Activated CD4-positive, alpha-beta T cell treated with anti-CD3 and anti-CD28 coated beads, Interleukin-2, amount 10 ng/mL, durations not matched to agents 24 days and 14 days (primary cell): ENCODE measurements at regions not wholly inside any gene's neighbourhood (a gene's known extent, or its start where the extent isn't known, plus 50 kb on each side); places are given as distances from the start of the nearest gene placed in this dataset.
"Not testable (repeated sequence)": the region's sequence is repeated elsewhere in the genome, so short reads cannot be mapped to it uniquely, and the experiment has no call there.

ENCODE experiments used
- DNase-seq: peaks from one replicate; pipeline ENCODE4 v3.0.0; 2022
- H3K27ac Mint-ChIP-seq: one replicate; pipeline ENCODE4 v1.8.0; 2022; ENCODE audit warnings: mild to moderate bottlenecking, mixed read lengths
- H3K27me3 Mint-ChIP-seq: one replicate; pipeline ENCODE4 v1.8.0; 2022; ENCODE audit warnings: mixed read lengths
- H3K36me3 Mint-ChIP-seq: one replicate; pipeline ENCODE4 v1.8.0; 2022; ENCODE audit warnings: low read depth, mild to moderate bottlenecking, mixed read lengths
- H3K4me1 Mint-ChIP-seq: one replicate; pipeline ENCODE4 v1.8.0; 2021; ENCODE audit warnings: mixed read lengths
- H3K4me3 Mint-ChIP-seq: one replicate; pipeline ENCODE4 v1.8.0; 2022; ENCODE audit warnings: mild to moderate bottlenecking, moderate library complexity, mixed read lengths
- H3K9me3 Mint-ChIP-seq: one replicate; pipeline ENCODE4 v1.8.0; 2021; ENCODE audit warnings: mixed read lengths
- intact Hi-C: fragments of 100-400 bp; cut with micrococcal nuclease; formaldehyde crosslinking; loops from one replicate; pipeline ENCODE4 v1.15.1; 2023

GRCh38 chr17:72569148-72569946 lies 448.5 kb downstream of the SOX9 start:
- no peak for DNase-seq
- intact Hi-C loops: no loop called here
- no peaks in the 10 kb centered on the region for H3K36me3 Mint-ChIP-seq
- H3K27ac Mint-ChIP-seq: no peak overlapping the region
- no peak overlapping the region for H3K4me3 Mint-ChIP-seq
- H3K4me1 Mint-ChIP-seq: peaks cover 10% of the 10 kb centered on the region
- H3K9me3 Mint-ChIP-seq: no peaks in the 10 kb centered on the region
- peaks cover 8% of the 10 kb centered on the region for H3K27me3 Mint-ChIP-seq

- DNase-seq: no peak
- intact Hi-C loops: no loop called here
- H3K36me3 Mint-ChIP-seq: no peaks in the 10 kb centered on the region
- H3K4me3 Mint-ChIP-seq: no peak overlapping the region
- peaks cover 6% of the 10 kb centered on the region for H3K4me1 Mint-ChIP-seq
- H3K27ac Mint-ChIP-seq: no peak overlapping the region
- H3K9me3 Mint-ChIP-seq: no peaks in the 10 kb centered on the region
- peaks cover 13% of the 10 kb centered on the region for H3K27me3 Mint-ChIP-seq
Observed at GRCh38 chr17:72571813-72572396, 451.1 kb downstream of the SOX9 start.

- no peaks in the 10 kb centered on the region for H3K9me3 Mint-ChIP-seq
- intact Hi-C loops: no loop called here
- no peak for DNase-seq
- H3K36me3 Mint-ChIP-seq: no peaks in the 10 kb centered on the region
- no peak overlapping the region for H3K4me3 Mint-ChIP-seq
- H3K4me1 Mint-ChIP-seq: no peaks in the 10 kb centered on the region
- H3K27ac Mint-ChIP-seq: no peak overlapping the region
- H3K27me3 Mint-ChIP-seq: peaks cover 19% of the 10 kb centered on the region
Observed at GRCh38 chr17:72572604-72573491, 452.0 kb downstream of the SOX9 start.

- intact Hi-C loops, DNase-seq, H3K4me1 Mint-ChIP-seq, H3K4me3 Mint-ChIP-seq, H3K36me3 Mint-ChIP-seq, H3K9me3 Mint-ChIP-seq, H3K27ac Mint-ChIP-seq: not testable (repeated sequence)
- peaks cover 23% of the 10 kb centered on the region for H3K27me3 Mint-ChIP-seq
Observed at GRCh38 chr17:72573492-72573801, 452.6 kb downstream of the SOX9 start.

- H3K27me3 Mint-ChIP-seq: peaks cover 23% of the 10 kb centered on the region
- no peak for DNase-seq
- H3K4me1 Mint-ChIP-seq: no peaks in the 10 kb centered on the region
- H3K9me3 Mint-ChIP-seq: no peaks in the 10 kb centered on the region
- no peak overlapping the region for H3K27ac Mint-ChIP-seq
- no peak overlapping the region for H3K4me3 Mint-ChIP-seq
- no peaks in the 10 kb centered on the region for H3K36me3 Mint-ChIP-seq
- intact Hi-C loops: no loop called here
Observed at GRCh38 chr17:72574675-72575510, 454.1 kb downstream of the SOX9 start.

- no peak for DNase-seq
- intact Hi-C loops: no loop called here
- Mint-ChIP-seq H3K9me3 (no peaks in the 10 kb centered on the region), H3K4me3 (no peak overlapping the region), H3K27ac (no peak overlapping the region), H3K4me1 (no peaks in the 10 kb centered on the region), H3K27me3 (peaks cover 24% of the 10 kb centered on the region), H3K36me3 (no peaks in the 10 kb centered on the region)
Observed at GRCh38 chr17:72575542-72576233, 454.9 kb downstream of the SOX9 start.

- DNase-seq: no peak
- intact Hi-C loops: no loop called here
- H3K36me3 Mint-ChIP-seq: no peaks in the 10 kb centered on the region
- H3K27me3 Mint-ChIP-seq: peaks cover 24% of the 10 kb centered on the region
- no peak overlapping the region for H3K4me3 Mint-ChIP-seq
- H3K4me1 Mint-ChIP-seq: no peaks in the 10 kb centered on the region
- no peak overlapping the region for H3K27ac Mint-ChIP-seq
- H3K9me3 Mint-ChIP-seq: no peaks in the 10 kb centered on the region
Observed at GRCh38 chr17:72576289-72576759, 455.5 kb downstream of the SOX9 start.

- no peak overlapping the region for H3K27ac Mint-ChIP-seq
- H3K9me3 Mint-ChIP-seq: no peaks in the 10 kb centered on the region
- H3K4me1 Mint-ChIP-seq: no peaks in the 10 kb centered on the region
- intact Hi-C loops: no loop called here
- peaks cover 24% of the 10 kb centered on the region for H3K27me3 Mint-ChIP-seq
- DNase-seq: no peak
- H3K36me3 Mint-ChIP-seq: no peaks in the 10 kb centered on the region
- no peak overlapping the region for H3K4me3 Mint-ChIP-seq
Observed at GRCh38 chr17:72578817-72579470, 458.1 kb downstream of the SOX9 start.

- Mint-ChIP-seq H3K36me3 (no peaks in the 10 kb centered on the region), H3K9me3 (no peaks in the 10 kb centered on the region), H3K27me3 (peaks cover 17% of the 10 kb centered on the region), H3K4me1 (no peaks in the 10 kb centered on the region), H3K4me3 (no peak overlapping the region), H3K27ac (no peak overlapping the region)
- DNase-seq: no peak
- intact Hi-C loops: no loop called here
Observed at GRCh38 chr17:72579990-72580320, 459.1 kb downstream of the SOX9 start.

GRCh38 chr17:72580321-72581127 lies 459.7 kb downstream of the SOX9 start:
- H3K27ac Mint-ChIP-seq: no peak overlapping the region
- H3K36me3 Mint-ChIP-seq: no peaks in the 10 kb centered on the region
- intact Hi-C loops: no loop called here
- no peaks in the 10 kb centered on the region for H3K9me3 Mint-ChIP-seq
- H3K4me1 Mint-ChIP-seq: no peaks in the 10 kb centered on the region
- no peak overlapping the region for H3K4me3 Mint-ChIP-seq
- DNase-seq: no peak
- H3K27me3 Mint-ChIP-seq: peaks cover 17% of the 10 kb centered on the region

GRCh38 chr17:72587156-72587555 lies 466.3 kb downstream of the SOX9 start:
- no peak overlapping the region for H3K27ac Mint-ChIP-seq
- no peaks in the 10 kb centered on the region for H3K9me3 Mint-ChIP-seq
- H3K4me3 Mint-ChIP-seq: no peak overlapping the region
- no peaks in the 10 kb centered on the region for H3K36me3 Mint-ChIP-seq
- intact Hi-C loops: no loop called here
- H3K4me1 Mint-ChIP-seq: peaks cover 34% of the 10 kb centered on the region
- H3K27me3 Mint-ChIP-seq: peaks cover 24% of the 10 kb centered on the region
- no peak for DNase-seq

- intact Hi-C loops: no loop called here
- Mint-ChIP-seq H3K4me3 (peak overlapping the region; percentile 44), H3K36me3 (no peaks in the 10 kb centered on the region), H3K4me1 (peaks cover 36% of the 10 kb centered on the region), H3K9me3 (no peaks in the 10 kb centered on the region), H3K27ac (peak overlapping the region; percentile 53), H3K27me3 (peaks cover 24% of the 10 kb centered on the region)
- DNase-seq: peak; percentile 67
Observed at GRCh38 chr17:72587773-72588511, 467.1 kb downstream of the SOX9 start.
